Muscle layer of duodenum (tissue), 2 donors: ENCODE measurements at regions not wholly inside any gene's neighbourhood (a gene's known extent, or its start where the extent isn't known, plus 50 kb on each side); places are given as distances from the start of the nearest gene placed in this dataset.
A peak's percentile ranks its signal among the peaks of the same experiment; 100 is the strongest.

Experiments
- H3K27ac ChIP-seq: one replicate; pipeline ENCODE4 v1.7.0; 2013; ENCODE audit warnings: mild to moderate bottlenecking, low read length
- H3K27me3 ChIP-seq: one replicate; pipeline ENCODE4 v1.7.0; 2013; ENCODE audit warnings: low read depth, mild to moderate bottlenecking, control low read depth, low read length
- H3K36me3 ChIP-seq, 2 donors: one replicate each; pipeline ENCODE4 v1.7.0; 2013; ENCODE audit warnings: low read length in 2 of 2, control low read depth in 1 of 2, mild to moderate bottlenecking in 1 of 2; ENCODE audit not compliant: insufficient read depth in 2 of 2, control insufficient read depth in 1 of 2
- H3K4me1 ChIP-seq, 2 donors: one replicate each; pipeline ENCODE4 v1.7.0; 2013; ENCODE audit warnings: low read length in 2 of 2, mild to moderate bottlenecking in 2 of 2, control low read depth in 1 of 2, moderate library complexity in 1 of 2; ENCODE audit not compliant: insufficient read depth in 2 of 2, control insufficient read depth in 1 of 2
- H3K4me3 ChIP-seq, 2 donors: one replicate each; pipeline ENCODE4 v1.7.0; 2013; ENCODE audit warnings: low read length in 2 of 2, low read depth in 1 of 2, mild to moderate bottlenecking in 1 of 2
- H3K9me3 ChIP-seq, 2 donors: one replicate each; pipeline ENCODE4 v1.7.0; 2013; ENCODE audit warnings: low read length in 2 of 2, control low read depth in 1 of 2, mild to moderate bottlenecking in 1 of 2; ENCODE audit not compliant: control insufficient read depth in 1 of 2
- donor health status: healthy.

- H3K4me1 ChIP-seq = peaks cover 0 to 9% of the 10 kb centered on the region in 2 donors
- H3K9me3 ChIP-seq = no peaks in the 10 kb centered on the region
- no peak overlapping the region for H3K27ac ChIP-seq
- H3K27me3 ChIP-seq = no peaks in the 10 kb centered on the region
- H3K36me3 ChIP-seq = peaks cover 4 to 12% of the 10 kb centered on the region in 2 donors
- peak overlapping the region in 1 of 2 donors; percentile 46 for H3K4me3 ChIP-seq
Observed at GRCh38 chr2:74081030-74081762, 66.5 kb downstream of the BOLA3 start.

DNA sequence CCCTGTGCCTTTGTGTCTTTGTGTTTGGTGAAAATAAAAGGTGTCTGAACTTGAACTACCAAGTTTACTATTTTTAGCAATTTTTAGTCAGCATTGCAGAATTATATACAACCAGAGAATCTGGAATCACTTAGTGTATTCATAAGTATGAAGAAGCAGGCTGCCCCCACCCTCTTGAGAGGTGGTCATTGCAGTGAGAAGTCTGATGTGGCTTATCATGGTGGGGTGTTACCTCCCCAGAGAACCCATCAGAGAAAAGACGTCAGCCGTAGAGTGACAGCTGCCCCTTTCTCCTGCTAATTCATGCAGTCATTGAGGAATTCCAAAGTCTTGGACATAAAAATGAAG lies 66.0 kb downstream of the BOLA3 start:
- H3K4me1 ChIP-seq = peaks cover 0 to 9% of the 10 kb centered on the region in 2 donors
- H3K4me3 ChIP-seq = no peak overlapping the region
- H3K27ac ChIP-seq = no peak overlapping the region
- H3K9me3 ChIP-seq = no peaks in the 10 kb centered on the region
- no peaks in the 10 kb centered on the region for H3K27me3 ChIP-seq
- peaks cover 4 to 12% of the 10 kb centered on the region in 2 donors for H3K36me3 ChIP-seq

GRCh38 chr2:74083750-74084149 lies 64.0 kb downstream of the BOLA3 start:
- Histone ChIP-seq H3K36me3 (peaks cover 17 to 19% of the 10 kb centered on the region in 2 donors), H3K27me3 (no peaks in the 10 kb centered on the region), H3K4me3 (no peak overlapping the region), H3K27ac (no peak overlapping the region), H3K4me1 (peaks cover 0 to 9% of the 10 kb centered on the region in 2 donors), H3K9me3 (no peaks in the 10 kb centered on the region)
